IPS-18c (cell line): ENCODE measurements at regions not wholly inside any gene's neighbourhood (a gene's known extent, or its start where the extent isn't known, plus 50 kb on each side); places are given as distances from the start of the nearest gene placed in this dataset.

ENCODE experiments used
- H3K4me3 ChIP-seq: 2 replicates; pipeline ENCODE4 v1.7.0; 2013; ENCODE audit warnings: low read depth, mild to moderate bottlenecking, low read length, moderate library complexity; ENCODE audit not compliant: insufficient read depth
- H3K9me3 ChIP-seq: one replicate; pipeline ENCODE4 v1.6.1; 2013; ENCODE audit warnings: mild to moderate bottlenecking, low read length, moderate library complexity; ENCODE audit not compliant: control insufficient read depth, insufficient read depth

DNA sequence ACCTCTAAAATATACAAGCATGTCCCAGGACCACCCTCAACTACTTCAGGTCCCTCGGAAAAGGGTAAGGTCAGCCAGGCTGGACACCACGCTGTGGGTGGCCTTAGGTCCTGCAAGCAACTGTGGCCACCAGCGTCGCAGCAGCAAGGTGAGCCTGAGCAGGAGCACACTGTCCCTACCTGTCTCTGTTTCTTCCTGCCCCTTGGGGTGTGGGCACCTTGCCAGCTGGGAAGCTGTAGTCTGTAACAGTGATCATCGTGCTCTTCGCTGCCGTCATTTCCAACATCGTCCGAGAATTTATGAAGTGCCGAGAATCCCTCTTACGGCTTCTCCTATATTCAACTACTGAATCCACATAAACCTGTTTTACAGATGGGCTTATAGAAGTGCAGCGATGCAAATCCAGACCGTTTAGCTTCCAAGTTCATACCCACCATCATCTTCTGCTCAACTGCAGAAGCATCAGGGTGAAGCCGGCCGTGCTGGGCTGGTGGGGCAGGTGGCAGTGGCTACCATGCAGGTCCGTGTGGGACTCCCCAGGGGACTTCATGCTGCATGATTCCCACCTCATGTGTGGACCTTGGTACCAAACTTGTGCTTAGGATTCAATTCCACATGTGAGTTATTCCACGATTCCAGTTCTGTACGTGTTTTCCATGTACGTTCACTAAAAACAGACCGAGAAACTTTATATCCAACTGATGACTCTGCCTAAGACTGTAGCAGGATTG, 361.3 kb upstream of the SFSWAP start:
- Histone ChIP-seq H3K9me3 (no peaks in the 10 kb centered on the region), H3K4me3 (no peak overlapping the region)

DNA sequence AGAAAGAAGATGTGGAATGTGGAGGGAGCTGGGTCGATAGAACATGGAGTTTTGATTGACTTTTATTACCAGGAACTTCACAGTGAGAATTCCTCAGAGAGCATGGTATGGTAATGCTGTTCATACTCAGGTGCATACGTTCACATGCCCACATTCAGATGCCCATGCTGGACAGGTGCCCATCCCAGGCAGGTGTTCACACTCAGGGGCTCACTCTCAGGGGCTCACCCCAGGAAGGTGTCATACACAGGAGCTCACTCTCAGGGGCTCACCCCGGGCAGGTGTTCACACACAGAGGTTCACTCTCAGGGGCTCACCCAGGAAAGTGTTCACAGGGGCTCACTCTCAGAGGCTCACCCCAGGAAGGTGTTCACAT, 360.0 kb upstream of the SFSWAP start:
- Histone ChIP-seq H3K9me3 (no peaks in the 10 kb centered on the region), H3K4me3 (no peak overlapping the region)

DNA sequence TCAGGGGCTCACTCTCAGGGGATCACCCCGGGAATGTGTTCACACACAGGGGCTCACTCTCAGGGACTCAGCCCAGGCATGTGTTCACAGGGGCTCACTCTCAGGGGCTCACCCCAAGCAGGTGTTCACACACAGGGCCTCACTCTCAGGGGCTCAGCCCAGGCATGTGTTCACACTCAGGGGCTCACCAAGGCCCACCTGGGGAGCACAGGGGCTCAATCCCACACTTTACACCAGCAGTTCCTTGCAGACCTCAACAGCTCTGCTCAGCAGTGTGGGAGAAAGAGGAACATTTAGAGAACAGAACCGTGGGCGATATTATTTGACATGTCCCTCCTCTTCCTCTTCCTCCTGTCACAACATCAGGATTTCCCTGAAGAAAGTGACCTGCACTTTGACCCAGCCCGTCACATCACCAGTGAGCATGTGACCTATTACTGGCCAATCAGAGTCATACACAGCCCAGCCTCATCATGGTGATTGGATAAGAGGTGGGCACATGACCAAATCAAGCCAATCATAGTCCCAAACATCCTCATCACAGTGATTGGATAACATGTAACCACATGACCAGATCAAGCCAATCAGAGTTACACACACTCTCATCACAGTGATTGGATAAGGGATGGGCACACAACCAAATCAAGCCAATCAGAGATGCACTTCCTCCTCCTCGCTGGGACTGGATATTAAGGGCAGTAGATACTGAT, 359.4 kb upstream of the SFSWAP start:
- no peaks in the 10 kb centered on the region for H3K9me3 ChIP-seq
- no peak overlapping the region for H3K4me3 ChIP-seq

DNA sequence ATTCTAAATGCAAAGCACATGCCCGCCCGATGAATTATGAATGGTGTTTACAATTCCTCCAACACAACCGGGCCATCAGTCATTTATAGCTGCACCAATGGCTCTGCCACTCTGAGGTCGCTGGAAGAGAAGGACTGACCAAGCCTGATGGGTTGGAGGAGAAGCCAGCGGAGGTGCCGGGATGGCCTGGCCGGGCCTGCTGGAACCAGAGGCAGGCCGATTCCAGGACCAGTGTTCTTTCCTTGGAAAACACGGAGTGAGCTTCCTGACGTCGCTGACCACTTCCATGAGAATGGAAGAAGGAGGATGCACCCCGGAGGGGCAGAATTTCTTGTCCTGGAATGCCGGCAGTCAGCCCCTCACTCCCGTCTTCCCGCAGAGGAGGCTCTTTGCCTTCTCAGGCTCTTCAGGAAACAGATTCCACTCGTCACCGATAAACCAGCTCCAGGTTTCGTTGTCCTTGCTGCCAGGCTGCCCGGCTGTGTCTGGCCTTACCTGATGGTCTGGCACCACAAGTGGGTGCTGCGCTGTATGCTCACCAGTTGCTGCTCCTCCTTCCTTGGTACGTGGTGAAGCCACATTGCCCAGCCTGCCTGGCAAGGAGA, 358.5 kb upstream of the SFSWAP start:
- Histone ChIP-seq H3K4me3 (no peak overlapping the region), H3K9me3 (no peaks in the 10 kb centered on the region)

DNA sequence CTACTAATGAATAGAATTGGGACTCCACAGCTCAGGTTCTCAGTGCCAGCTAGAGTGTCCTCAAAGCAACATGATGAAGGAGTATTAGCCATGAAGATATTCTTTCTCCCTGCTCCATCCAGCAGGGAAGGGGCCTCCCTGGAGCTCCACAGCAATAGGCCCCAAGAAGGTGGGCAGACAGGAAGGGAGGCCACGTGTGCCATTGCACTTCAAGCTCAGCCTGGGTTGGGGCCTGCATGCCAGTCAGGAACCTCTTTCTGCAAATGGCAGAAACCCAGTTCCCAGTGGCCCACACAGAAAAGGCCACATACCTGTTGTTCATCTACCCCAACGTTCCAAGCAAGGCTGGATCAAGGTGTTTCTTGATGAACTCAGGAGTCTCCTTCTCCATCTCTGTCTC, 357.5 kb upstream of the SFSWAP start:
- H3K4me3 ChIP-seq, result no peak overlapping the region
- H3K9me3 ChIP-seq, result no peaks in the 10 kb centered on the region

DNA sequence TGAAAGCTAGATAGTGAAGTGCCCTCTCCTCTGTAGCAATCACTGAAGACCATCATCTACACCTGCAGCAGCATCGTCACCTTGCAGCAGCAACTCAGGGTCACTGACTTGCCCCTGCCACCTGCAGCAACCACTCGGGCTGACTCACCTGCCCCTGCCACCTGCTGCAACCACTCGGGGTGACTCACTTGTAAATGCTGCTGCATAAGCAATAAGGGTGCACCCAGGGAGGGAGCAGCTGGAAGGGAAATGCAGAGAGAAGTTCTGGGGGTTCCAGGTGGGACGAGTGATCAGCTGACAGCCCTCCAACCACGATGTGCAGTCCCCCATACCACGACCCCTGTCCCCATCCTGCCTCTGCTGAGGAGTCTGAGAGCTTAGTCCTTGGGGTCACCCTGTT, 357.1 kb upstream of the SFSWAP start:
- Histone ChIP-seq H3K9me3 (no peaks in the 10 kb centered on the region), H3K4me3 (no peak overlapping the region)

DNA sequence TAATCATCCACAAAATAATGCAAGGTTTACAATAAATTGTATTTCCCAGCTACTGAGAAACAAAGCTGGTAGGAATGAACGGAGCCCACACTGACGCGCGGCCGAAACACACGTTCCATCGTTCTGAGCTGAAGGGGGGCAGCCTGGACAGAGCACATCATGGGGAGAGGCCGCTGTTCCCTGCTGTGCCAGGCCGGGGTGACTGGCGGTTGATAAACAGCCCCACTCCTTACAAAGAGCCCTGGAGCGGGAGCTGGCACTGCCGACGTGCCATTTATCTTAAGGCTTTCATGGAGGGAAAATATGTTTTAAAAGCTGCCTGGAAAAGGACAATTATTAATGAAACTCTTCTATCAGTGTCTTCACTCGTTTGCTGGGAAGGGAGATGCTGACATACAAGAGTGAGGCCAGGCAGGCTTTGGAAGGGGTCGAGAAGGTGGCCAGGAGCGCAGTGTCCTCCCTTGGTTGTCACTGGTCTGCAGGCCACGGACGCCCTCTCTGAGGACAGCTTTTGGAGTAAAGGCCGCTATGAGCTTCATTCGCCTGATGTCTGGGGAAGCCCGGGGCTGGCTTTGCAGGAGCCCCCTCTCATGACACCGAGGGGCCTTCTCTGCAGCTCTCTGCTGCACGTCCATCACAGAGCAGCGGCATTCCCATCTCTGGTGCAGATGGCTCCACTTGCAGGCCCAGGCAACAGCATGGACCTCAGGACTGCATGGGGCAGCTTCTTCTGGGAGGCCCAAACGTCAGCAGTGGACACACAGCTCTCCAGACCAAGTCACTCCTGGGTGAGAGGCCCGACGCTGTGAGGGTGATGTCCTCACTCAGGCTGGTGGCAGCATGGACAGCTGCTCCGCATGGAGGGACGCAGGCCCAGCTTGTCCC, 355.3 kb upstream of the SFSWAP start:
- H3K9me3 ChIP-seq, result no peaks in the 10 kb centered on the region

DNA sequence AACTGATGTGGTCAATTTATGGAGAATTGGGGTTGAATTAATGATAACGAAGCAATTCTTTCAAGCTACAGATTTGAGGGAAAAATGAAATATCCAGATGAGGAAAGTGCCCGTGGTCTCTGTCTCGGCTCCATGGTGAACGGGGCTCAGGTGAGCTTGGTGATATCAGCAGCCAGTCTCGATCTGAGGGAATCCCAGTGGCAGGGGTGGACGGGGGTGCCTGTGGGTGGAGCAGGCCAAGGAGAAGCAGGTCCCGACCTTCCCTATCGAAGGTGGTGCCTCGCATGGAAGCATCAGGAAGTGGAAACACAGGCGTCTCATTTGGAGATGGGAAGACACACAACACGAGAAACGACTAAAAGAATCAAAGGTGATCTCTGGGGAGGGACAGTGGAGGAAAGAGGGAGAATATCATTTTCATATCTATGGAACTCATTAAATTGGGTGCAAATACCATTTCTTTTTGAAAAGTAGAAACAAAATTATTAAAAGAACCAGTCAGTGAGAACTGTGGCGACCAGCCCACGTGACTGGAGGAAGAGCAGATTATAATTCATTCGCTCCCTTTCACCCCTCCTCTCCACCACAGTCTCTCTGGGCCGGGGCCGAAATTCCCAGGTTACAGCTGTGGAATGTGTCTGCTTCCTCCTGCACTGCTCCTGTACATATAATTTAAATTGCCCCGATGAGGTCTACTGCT, 354.3 kb upstream of the SFSWAP start:
- no peak overlapping the region for H3K4me3 ChIP-seq
- no peaks in the 10 kb centered on the region for H3K9me3 ChIP-seq

More for the DNA sequence above, 355.3 kb upstream of the SFSWAP start:
- no peak overlapping the region for H3K4me3 ChIP-seq

DNA sequence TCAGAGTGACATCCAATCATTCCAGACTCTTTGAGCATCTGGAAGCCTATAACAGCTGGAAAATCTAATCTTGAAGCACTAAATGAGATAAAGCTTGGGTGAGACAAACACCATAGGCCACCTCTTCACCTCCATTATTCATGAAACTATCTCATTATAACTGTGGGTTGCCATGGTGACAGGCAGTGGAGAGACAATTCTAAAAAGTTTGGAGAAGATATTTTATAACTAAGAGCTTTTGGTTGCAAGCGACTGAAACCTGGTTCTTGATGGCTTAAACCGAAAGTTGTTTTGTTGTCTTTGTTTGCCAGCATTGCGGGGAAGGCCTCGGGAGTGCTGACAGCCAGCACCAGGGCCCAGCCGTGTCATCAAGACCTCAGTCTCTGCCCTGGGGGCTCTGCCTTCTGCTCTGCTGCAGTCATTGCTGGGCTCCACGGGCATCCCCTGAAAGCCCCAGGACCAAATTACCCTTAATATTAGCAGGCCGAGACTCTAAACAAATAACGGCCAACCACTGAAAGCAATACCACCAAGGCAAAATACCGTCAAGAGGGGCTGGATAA, 353.6 kb upstream of the SFSWAP start:
- Histone ChIP-seq H3K9me3 (peaks cover under 1% of the 10 kb centered on the region), H3K4me3 (no peak overlapping the region)

DNA sequence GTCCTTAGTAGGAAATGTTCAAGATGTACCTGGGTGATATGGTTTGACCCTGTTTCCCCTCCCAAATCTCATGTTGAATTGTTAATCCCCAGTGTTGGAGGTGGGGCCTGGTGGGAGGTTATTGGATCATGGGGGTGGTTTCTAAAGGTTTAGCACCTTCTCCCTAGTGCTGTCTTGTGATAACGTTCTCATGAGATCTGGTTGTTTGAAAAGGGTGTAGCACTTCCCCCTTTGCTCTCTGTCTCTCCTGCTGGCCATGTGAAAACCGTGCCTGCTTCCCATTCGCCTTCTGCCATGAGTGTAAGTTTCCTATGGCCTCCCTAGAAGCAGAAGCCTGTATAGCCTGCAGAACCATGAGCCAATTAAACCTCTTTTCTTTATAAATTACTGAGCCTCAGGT, 353.0 kb upstream of the SFSWAP start:
- H3K9me3 ChIP-seq, result peaks cover 4% of the 10 kb centered on the region
- no peak overlapping the region for H3K4me3 ChIP-seq

DNA sequence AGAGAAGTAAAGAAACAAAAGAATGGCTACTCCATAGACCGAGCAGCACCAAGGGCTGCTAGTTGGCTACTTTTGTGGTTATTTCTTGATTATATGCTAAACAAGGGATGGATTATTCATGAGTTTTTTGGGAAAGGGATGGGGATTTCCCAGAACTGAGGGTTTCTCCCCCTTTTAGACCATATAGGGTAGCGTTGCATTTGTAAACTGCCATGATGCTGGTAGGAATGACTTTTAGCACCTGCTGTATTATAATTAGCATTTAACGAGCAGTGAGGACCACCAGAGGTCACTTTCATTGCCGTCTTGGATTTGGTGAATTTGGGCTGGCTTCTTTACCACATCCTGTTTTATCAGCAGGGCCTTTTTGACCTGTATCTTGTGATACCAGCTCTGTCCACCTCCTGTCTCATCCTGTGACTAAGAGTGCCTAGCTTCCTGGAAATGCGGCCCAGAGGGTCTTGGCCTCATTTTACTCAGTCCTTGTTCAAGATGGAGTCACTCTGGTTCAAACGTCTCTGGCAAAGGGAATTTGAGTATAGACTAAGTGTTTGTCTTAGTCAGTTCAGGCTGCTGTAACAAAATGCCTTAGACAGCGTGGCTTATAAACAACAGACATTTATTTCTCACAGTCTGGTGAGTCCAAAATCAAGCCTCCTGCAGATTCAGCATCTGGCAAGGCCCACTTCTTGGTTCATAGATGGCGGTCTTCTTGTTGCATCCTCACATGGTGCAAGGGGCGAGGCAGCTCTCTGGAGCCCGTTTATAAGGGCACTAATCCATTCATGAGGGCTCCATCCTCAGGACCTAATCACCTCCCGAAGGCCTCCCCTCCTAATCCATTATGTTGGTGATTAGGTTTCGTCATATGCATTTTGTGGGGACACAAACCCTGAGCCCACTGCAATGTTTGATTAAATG, 348.3 kb upstream of the SFSWAP start:
- peaks cover 6% of the 10 kb centered on the region for H3K9me3 ChIP-seq
- H3K4me3 ChIP-seq, result no peak overlapping the region

DNA sequence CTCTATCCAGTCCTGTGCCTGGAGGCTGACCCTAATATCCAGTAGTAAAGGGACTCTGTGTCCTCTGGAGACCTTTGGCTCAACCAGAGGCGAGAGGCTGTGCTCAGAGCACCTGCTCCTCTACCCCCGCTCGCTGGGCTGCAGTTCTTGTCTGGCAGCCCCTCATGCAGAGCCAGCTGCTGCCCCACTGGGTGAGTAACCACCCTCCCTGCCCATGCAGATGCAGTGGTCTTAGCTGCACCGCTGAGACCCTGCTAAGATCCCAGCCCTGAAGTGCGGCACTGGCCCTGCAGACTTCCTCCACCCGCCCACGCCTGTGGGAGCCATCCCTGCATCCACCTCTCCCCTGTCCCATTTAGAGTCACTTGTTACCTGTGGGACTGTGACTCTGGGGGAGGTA, 347.5 kb upstream of the SFSWAP start:
- Histone ChIP-seq H3K9me3 (peaks cover 6% of the 10 kb centered on the region), H3K4me3 (no peak overlapping the region)

DNA sequence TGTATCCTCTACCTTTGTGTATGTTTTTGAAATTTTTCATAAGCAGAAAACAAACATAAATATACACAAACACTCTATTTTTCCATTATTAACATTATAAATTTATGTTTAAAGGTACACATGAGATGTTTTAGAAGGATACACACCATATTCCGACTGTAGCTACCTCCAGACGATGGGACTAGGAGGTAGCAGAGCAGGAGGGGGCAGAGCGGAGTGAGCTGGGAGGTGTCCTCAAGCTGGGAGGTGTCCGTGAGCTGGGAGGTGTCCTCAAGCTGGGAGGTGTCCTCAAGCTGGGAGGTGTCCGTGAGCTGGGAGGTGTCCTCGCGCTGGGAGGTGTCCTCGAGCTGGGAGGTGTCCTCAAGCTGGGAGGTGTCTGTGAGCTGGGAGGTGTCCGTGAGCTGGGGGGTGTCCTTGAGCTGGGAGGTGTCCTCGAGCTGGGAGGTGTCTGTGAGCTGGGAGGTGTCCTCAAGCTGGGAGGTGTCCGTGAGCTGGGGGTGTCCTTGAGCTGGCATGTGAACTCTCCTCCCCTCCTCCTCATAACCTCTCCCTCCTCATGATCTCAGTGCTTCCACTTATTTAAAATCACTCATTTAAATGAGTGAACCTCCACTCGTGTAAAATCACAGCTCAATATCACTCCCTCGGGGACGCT, 346.9 kb upstream of the SFSWAP start:
- H3K9me3 ChIP-seq, result peaks cover 6% of the 10 kb centered on the region
- H3K4me3 ChIP-seq, result no peak overlapping the region; the same call in 1 of the 2 replicates

DNA sequence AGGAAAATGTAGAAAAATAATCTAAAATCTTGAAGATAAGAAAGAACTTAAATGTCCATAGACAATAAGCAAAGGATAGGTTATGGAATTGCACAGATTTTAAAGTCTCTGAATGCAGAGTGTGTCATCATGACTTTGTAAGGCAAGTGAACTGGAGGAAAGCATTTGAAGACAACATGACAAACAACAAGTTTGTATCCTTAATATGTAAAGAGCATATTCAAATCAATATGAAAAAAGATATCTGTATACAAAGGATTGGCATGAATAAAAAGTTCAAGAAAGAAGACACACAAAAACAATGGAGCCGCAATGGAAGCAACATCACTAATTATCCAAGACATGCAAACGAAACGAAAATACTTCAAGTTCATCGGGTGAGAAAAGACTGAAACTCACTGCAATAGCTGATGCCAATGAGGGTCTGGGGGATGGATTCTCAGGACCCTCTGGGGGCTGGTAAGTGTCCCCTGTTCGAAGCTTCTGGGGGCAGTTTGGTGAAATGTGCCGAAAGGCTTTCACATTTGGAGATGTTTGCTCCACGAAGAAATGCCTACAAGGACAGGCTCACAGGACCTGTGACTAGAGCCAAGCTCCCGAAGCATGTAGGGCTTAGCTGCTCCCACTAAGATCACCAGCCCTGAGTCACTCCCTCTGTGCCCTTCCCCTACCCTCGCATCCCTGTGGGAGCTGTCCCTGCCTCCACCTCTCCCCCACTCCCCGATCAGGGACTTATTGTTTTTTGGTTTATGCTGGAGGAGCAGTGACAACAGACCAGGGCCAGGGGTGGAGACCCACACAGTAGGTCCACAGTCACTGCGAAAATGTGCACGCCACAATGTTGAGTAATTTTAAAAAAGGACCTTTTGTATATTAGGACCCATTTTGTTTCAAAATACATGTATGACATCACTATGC, 345.7 kb upstream of the SFSWAP start:
- no peak overlapping the region for H3K4me3 ChIP-seq
- peaks cover 6% of the 10 kb centered on the region for H3K9me3 ChIP-seq
